HG02852 (cell line): ENCODE measurements at regions not wholly inside any gene's neighbourhood (a gene's known extent, or its start where the extent isn't known, plus 50 kb on each side); places are given as distances from the start of the nearest gene placed in this dataset.
"Not testable (repeated sequence)": the region's sequence is repeated elsewhere in the genome, so short reads cannot be mapped to it uniquely, and the experiment has no call there.

Experiments
- ATAC-seq: cut with Tn5 transposase; IDR thresholded peaks from one replicate; pipeline ENCODE4 v1.9.1; 2021; ENCODE audit warnings: mild to moderate bottlenecking, moderate library complexity; ENCODE audit not compliant: unreplicated experiment

GRCh38 chr4:148883891-148884290 lies 441.7 kb upstream of the NR3C2 start:
- no peak for ATAC-seq

GRCh38 chr4:148883435-148883834 lies 441.2 kb upstream of the NR3C2 start:
- no peak for ATAC-seq

GRCh38 chr4:148881860-148882643 lies 439.8 kb upstream of the NR3C2 start:
- no peak for ATAC-seq

GRCh38 chr4:148874331-148874730 lies 432.1 kb upstream of the NR3C2 start:
- ATAC-seq, result no peak

- no peak for ATAC-seq
Measured at GRCh38 chr4:148868191-148868590, 426.0 kb upstream of the NR3C2 start.

GRCh38 chr4:148866666-148867065 lies 424.5 kb upstream of the NR3C2 start:
- ATAC-seq, result no peak

- no peak for ATAC-seq
Measured at GRCh38 chr4:148857973-148858534, 415.8 kb upstream of the NR3C2 start.

- no peak for ATAC-seq
Measured at GRCh38 chr4:148857239-148857972, 415.2 kb upstream of the NR3C2 start.

GRCh38 chr4:148854203-148854602 lies 412.0 kb upstream of the NR3C2 start:
- ATAC-seq, result no peak

- no peak for ATAC-seq
Measured at GRCh38 chr4:148852092-148852699, 410.0 kb upstream of the NR3C2 start.

GRCh38 chr4:148850257-148850995 lies 408.2 kb upstream of the NR3C2 start:
- ATAC-seq, result no peak

- no peak for ATAC-seq
Measured at GRCh38 chr4:148849581-148849980, 407.4 kb upstream of the NR3C2 start.

GRCh38 chr4:148847544-148848255 lies 405.5 kb upstream of the NR3C2 start:
- no peak for ATAC-seq

- no peak for ATAC-seq
Measured at GRCh38 chr4:148845609-148846008, 403.4 kb upstream of the NR3C2 start.

- ATAC-seq, result no peak
Measured at GRCh38 chr4:148843625-148844024, 401.4 kb upstream of the NR3C2 start.

- ATAC-seq, result no peak
Measured at GRCh38 chr4:148842843-148843242, 400.6 kb upstream of the NR3C2 start.

GRCh38 chr4:148837571-148837970 lies 395.4 kb upstream of the NR3C2 start:
- ATAC-seq, result not testable (repeated sequence)

GRCh38 chr4:148834804-148835631 lies 392.8 kb upstream of the NR3C2 start:
- ATAC-seq, result peak; percentile 69

- no peak for ATAC-seq
Measured at GRCh38 chr4:148831945-148832344, 389.7 kb upstream of the NR3C2 start.
